GM19238 (cell line): ENCODE measurements at regions not wholly inside any gene's neighbourhood (a gene's known extent, or its start where the extent isn't known, plus 50 kb on each side); places are given as distances from the start of the nearest gene placed in this dataset.
"Not testable (repeated sequence)": the region's sequence is repeated elsewhere in the genome, so short reads cannot be mapped to it uniquely, and the experiment has no call there.

Experiments
- DNase-seq: peaks from one replicate; pipeline ENCODE4 v3.0.0; 2011; ENCODE audit warnings: low spot score; ENCODE audit not compliant: insufficient read length

DNA sequence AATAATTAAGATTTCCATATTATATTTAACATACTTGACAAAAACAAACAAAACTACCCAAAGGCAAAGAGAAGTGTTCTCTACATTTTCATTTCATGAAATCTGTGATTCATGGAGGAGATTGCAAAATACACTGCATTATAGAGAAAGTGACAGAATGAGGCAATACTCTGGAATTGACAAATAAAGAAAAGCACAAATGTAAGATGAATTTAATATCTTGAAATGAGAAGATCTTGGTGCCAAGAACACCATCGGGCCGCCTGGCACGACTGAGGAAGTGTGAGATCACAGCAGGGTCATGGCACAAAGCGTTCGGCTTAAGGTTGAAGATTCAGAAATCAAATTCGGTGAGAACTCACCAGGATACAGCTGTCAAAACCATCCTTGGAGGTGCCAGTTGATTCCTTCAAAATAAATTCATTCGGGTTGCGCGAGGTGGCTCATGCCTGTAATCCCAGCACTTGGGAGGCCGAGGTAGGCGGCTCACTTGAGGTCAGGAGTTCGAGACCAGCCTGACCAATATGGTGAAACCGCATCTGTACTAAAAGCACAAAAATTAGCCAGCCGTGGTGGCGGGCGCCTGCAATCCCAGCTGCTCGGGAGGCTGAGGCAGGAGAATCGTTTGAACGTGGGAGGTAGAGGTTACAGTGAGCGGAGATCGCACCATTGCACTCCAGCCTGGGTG, 174.0 kb upstream of the PFKP start:
- DNase-seq: no peak

DNA sequence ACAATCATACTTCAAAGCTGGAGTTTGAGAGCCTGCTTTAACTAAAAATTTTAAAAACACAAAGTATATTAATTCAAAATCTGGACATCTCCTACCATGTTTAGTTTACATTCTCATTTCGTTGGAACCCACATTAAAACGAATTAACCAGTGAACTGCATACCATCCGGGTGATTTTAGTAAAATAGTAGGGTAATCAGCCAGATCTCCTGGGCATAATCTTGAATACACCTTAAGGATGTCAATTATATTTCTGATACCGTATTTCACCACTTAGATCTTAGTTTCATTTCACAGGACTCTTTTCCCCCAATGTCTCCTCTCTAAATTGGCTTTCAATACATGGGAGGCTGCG, 175.6 kb upstream of the PFKP start:
- DNase-seq: no peak

- DNase-seq: no peak
Observed at GRCh38 chr10:2891073-2891769, 176.1 kb upstream of the PFKP start.

GRCh38 chr10:2890093-2890492, 177.3 kb upstream of the PFKP start:
- DNase-seq: no peak

DNA sequence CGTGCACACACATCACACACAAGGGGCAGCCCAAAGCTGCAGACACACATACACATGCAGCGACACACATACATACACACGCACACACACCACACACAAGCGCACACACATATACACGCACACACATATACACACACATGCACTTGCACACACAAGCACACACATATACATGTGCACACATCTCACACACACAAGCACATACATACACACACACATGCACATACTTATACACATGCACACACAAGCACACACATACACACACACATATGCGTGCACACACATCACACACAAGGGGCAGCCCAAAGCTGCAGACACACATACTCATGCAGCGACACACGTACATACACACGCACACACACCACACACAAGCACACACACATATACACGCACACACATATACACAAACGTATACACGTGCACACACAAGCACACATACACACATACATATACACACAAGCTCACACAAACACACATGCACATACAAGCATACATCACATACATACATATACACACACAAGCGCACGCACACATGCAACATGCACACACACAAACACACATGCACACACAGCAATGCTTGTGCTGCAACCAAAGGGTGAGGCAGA, 178.8 kb upstream of the PFKP start:
- DNase-seq: no peak

DNA sequence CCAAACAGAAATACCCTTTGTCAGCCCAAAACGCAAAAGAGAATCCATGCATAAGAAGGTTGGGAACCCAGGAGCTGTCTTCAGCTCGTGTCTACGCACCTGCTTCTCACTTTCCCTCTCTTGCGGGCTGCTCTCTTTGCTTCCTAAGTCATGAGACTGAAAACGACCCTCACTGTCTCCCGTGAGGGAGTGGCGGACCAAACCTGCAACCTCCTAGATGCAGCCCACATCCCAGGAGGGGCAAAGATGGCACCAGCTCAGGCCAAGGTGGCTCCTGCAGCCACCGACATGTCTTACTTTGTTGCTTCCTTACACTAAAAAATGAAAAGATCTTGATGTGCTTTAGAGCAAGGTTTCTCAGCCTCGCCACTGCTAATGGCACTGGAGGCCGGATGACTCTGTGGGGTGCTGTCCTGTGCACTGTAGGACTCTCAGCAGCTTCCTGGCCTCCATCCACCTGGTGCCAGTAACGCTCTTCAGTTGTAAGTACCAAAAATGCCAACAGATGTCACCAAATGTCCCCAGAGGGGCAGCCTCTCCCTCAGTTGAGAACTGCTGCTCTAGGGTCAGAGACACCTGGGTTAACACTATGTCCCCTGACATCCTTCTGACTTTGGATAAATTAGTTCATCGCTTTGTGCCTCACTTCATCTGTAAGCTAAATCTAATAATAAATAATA, 179.8 kb upstream of the PFKP start:
- DNase-seq: no peak

DNA sequence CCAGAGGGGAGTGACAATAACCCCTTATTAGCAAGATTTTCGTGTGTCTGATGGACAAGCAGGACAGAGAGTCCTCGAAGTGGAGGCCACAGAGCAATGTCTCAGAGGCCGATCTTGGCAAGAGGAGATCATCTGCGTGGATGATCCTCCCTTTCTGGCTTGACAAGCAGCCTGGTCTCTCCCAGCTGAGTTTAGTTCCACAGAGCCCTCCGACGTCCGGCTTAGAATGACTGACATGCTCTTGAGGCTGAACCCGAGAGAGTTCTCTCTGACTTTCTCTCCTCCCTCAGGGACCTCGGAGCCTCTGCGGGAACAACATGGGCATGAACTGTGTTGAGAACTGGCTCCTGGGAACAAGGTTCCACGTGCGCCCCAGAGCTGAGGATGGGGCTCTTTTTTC, 180.7 kb upstream of the PFKP start:
- DNase-seq: no peak

GRCh38 chr10:2885288-2886278, 181.8 kb upstream of the PFKP start:
- DNase-seq: no peak

DNA sequence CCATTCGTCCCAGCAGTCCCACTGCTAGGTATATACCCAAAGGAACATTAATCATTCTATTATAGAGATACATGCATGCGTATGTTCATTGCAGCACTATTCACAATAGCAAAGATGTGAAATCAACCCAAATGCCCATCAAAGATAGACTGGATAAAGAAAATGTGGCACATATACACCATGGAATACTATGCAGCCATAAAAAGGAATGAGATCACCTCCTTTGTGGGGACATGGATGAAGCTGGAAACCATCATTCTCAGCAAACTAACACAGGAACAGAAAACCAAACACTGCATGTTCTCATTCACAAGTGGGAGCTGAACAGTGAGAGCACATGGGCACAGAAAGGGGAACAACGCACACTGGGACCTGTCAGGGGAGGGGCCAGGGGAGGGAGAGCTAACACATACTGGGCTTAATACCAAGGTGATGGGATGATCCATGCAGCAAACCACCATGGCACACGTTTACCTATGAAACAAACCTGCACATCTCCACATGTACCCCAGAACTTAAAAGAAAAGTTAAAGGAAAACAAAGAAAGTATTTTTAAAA, 183.3 kb upstream of the PFKP start:
- not testable (repeated sequence) for DNase-seq

DNA sequence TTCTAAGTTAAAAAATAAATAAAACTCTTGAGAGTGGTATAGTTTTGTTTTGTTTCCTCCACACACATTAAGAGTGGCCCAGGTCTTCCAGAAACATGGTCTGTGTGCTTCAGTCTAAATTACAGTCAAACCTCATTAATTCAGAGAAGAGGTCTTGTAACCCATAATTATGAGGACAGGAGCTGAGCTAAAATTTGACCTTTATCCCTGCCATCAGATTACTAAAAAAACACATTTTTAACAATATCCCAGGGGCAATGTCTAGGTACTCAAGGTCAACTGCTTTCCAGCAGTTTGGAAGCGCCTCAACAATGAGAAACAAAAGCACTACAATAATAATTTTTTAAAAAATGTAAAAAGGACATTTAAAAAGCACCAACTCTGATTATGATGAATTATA, 184.1 kb upstream of the PFKP start:
- no peak for DNase-seq

GRCh38 chr10:2882628-2883027, 184.7 kb upstream of the PFKP start:
- DNase-seq: no peak

DNA sequence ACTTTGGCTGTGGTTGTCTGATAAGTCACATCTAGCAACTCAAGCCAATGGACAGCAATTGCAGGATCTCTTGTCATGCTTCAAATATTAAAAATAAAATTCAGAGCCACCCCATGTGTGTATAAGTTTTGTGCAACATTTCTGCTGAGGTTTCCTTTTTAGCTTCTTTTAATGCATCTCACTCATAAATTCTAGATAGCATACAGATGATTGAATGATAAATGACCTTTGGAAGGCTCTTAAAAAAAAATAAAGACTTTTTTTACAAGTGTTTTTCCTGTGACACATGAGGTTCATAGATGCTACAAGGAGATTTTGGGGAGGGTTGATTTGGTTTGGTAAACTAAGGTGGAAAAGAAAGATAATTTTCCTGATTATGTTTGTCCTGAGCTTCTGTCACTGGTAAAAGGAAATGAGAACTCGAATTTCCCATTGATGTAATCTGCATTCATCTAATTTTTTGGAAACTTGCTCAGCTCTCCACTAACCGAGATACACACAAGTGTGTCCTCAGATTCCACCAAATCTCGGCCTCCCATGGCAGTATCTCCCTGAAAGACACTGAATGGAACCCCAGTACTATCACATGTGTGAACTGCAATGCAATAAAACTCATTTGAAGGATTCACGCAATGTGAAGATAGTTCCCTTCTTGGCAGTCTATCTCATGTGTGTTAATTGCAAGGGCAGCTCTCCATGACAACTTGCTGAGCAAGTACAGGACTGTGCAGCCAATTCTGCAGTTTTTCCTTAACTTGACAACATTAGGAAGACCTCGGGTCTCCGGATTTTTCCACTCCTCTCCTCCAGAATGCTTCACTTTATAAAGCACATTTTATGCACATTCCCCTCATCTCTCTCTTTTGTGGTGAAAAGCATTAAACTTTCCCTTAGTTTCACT, 185.4 kb upstream of the PFKP start:
- no peak for DNase-seq

GRCh38 chr10:2880050-2880449, 187.3 kb upstream of the PFKP start:
- DNase-seq: not testable (repeated sequence)

DNA sequence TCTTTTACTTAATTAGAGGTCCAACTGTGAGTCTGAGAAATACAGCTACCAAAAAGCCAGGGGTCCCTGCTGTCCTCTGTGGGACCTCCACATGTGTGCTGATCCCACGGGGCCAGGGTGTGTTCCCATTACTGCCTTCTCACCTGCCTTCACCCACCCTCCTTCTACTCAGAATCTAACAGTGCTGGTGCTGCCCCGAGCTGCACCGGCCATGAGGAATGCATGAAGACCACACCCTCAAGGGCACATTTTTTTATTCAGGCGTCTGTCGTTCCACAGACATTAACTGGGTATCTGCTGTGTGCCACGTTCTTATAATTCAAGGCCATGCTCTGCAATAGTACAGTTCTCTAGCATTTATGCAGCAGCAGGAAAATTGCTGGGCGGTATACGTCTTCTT, 188.5 kb upstream of the PFKP start:
- no peak for DNase-seq

GRCh38 chr10:2876032-2876431, 191.3 kb upstream of the PFKP start:
- DNase-seq: no peak

DNA sequence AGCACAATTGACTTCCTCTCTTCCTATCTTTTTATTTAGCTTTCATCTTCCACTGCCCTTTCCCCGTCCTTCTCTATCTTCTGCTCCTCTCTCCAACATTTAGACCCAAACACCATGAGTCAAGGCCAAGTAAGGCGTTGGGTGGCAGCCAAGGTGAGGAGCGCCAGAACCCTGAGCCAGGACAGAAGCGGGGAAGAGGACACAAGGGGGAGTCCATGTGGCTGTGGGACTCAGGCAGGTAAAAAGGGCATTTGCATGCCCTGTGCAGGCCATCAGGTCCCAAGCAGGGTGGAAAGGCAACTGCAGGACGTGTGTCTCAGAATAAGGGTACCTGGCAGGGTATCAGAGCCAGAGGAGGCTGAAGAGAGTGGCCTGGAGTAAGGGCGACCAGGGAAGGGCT, 192.4 kb upstream of the PFKP start:
- no peak for DNase-seq

GRCh38 chr10:2873769-2874168, 193.6 kb upstream of the PFKP start:
- no peak for DNase-seq

GRCh38 chr10:2871673-2872219, 195.6 kb upstream of the PFKP start:
- DNase-seq: no peak

- DNase-seq: no peak
Observed at GRCh38 chr10:2870654-2871053, 196.7 kb upstream of the PFKP start.
